Hematopoietic multipotent progenitor cell treated with erythropoietin and hydrocortisone succinate and interleukin-3 and kit ligand, for 6 days (in vitro differentiated cells): ENCODE measurements at regions not wholly inside any gene's neighbourhood (a gene's known extent, or its start where the extent isn't known, plus 50 kb on each side); places are given as distances from the start of the nearest gene placed in this dataset.
A peak's percentile ranks its signal among the peaks of the same experiment; 100 is the strongest.

ENCODE experiments used
- DNase-seq: peaks from one replicate; pipeline ENCODE4 v3.0.0-alpha.2; 2015

DNA sequence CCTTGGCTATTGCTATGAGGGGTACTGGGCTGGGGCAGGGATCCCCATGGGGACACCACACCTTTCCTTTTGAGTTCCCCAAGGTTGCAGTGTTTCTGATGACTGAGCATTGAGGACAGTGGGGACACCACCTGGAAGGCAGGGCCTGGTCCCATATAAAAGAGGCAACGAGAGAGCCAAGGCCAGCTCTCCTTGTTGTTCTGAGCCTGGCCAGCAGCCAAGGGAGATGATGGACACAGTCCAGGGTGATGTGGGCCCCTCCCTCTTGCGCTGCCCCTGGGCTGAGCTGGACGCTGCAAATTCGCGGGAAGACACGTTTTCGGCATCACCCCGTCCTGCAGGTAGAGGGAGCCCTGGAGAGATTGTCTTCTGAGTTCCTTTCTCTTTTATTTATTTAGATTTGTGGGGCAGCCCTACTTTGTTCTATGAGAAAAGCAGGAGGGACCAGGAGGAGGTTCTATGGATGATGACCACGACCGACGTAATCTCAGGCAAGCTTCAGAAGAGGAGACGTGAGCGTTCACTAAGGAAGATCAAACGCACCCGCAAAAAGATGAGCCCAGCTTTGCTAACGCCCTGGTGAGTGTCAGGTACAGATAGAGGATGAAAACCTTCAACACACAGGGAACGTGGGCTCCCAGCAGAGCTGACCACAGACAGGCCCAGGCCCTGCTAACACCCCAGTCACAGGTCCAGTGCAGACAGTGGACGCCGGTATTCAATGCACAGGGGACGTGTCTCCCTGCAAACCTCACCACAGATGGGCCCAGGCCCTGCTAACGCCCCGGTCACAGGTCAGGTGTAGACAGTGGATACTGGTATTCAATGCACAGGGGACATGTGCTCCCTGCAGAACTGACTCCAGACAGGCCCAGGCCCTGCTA lies 97.4 kb downstream of the SHOX start:
- DNase-seq: peak; percentile 10

DNA sequence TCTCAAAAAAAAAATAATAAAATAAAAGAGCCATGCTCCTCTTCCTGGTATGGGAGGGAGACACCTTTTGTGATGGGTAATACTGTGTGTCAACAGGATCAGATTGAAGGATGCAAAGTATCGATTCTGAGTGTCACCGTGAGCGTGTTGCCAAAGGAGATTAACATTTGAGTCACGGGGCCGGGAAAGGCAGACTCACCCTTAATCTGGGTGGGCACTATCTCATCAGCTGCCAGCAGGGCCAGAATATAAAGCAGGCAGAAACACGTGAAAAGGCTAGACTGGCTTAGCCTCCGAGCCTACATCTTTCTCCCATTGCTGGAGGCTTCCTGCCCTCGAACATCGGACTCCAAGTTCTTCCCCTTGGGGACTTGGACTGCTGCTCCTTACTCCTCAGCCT lies 95.4 kb downstream of the SHOX start:
- DNase-seq: no peak

DNA sequence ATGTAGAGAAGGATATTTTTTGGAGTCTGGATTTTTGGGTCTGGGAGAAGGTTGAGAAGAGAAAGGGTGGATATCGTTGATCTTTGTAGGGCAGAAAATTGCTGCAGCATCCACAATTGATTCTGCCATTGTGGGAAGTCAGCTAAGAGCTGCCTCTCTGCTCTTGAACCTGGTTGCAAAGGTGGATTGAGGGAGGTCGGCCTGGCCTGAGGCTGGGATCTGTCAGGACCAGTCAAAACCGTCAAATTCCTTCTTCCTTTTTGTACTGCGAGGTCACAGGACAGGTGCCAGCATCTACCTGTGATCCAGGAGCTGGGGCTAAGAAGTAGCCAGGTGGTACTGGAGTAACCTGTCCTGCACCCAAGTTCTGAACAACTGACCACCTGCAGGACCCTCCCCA lies 93.7 kb downstream of the SHOX start:
- peak; percentile 33 for DNase-seq

DNA sequence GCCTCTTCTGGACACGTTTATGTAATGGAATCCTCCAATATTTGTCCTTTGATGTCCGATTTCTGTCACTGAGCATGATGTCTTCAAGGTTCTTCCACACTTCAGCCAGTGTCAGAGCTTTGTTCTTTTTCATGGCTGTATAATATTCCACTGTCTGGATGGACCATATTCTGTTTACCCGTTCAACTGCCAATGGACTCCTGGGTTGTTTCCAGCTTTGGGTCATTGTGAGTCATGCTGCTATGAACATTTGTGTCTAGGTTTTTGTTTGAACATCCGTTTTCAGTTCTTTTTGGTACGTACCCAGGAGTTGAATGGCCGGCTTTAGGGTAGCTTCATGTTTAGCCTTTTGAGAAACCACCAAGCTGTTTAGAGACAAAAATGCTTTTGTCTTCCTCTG lies 93.2 kb downstream of the SHOX start:
- DNase-seq: no peak

DNA sequence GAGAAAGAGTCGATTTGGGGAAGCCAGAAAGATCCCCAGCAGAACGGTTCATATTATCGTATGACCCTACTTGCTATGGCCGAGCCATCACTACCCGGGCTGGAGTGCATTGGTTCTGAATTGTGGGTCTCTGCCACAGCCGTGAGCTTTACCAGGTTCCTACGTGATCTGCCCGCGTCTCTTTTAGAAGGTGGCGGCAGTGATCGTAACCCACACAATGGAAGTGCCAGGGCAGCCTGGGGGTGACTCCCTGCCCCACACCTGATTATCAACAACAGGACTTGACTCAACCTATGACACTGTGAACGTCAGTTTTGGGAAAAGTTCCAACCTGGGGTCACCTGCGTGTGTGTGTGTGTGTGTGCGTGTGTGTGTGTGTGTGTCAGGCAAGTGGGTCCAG lies 90.8 kb downstream of the SHOX start:
- no peak for DNase-seq

DNA sequence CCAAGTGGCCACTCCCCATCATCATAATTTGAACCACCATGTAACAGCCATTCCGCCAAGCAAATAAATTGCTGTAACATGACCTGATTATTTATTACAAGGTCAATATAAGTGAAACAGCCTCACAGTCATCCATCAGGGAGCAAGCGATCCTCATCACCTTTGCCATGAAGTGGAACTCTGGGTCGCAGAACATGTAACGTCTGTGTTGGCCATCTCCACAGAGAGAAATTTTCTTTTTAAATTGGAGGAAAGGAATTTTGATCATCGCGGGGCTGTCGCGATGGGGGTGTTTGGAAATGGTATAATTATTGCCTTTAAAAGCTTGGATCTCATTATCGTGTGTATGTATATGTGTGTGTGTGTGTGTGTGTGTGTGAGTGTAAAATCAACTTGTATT lies 90.2 kb downstream of the SHOX start:
- no peak for DNase-seq

DNA sequence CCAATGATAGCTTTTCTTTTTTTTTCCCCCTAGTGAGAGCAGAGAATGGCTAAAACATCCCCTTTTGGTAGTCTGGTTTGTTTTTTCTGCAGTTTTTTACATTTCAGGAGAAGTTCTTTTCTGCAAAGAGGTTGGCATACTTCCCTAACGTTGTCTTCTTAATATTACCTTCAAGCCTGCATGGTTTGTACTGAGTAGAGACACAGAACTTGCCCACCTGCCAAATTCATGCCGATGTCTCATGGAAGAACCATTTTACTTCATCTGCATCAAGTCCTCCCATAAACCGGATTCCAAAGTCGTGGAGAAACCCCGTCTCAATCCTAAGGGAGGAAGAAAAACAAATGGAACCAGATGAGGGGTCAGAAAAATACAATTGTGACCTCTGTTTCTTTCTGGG lies 89.7 kb downstream of the SHOX start:
- DNase-seq: no peak

DNA sequence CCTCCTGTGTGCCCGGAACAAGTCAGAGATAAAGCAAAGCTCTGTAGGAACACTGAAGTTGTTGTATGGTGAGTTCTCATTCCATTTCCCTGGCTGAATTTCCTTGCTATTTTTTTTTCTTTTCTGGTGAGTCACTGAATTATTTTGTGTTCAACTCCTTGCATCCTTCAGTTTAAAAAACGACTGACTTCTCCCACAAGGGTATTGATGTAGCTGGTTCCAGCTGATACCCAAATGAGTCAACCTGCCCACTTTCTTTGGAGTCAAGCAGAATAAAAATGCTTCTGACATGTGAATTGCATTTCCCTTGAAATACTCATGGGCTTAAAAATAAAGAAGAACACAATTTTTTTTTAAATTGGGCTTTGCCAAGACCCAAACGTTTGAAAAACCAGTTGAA lies 85.5 kb downstream of the SHOX start:
- DNase-seq: no peak

DNA sequence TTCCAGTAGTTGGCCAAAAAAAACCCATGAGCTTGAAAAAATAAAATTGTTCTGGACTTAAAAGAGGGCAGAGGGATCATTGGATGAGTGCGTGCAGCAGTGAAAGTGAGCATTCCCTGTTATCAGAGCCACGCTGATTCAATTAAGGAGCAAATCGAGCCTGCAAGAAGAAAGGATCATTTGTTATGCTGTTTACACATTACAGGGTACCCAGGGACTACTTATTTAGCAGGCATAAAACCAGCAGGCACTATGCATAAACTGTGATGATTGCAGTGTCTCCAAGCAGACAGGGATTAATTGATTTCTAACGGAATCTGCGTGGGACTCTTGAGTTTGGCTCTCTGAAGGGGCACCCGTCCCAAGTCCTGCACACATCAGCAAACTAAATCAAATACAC lies 83.5 kb downstream of the SHOX start:
- DNase-seq: no peak
